NCI-H2196 treated with DMSO at 0.1 percent for 48 hours (cell line): ENCODE measurements at regions not wholly inside any gene's neighbourhood (a gene's known extent, or its start where the extent isn't known, plus 50 kb on each side); places are given as distances from the start of the nearest gene placed in this dataset.
"Not testable (repeated sequence)": the region's sequence is repeated elsewhere in the genome, so short reads cannot be mapped to it uniquely, and the experiment has no call there.

Experiments
- DNase-seq: peaks from one replicate; lab custom pipeline; 2025; ENCODE audit not compliant: unreplicated experiment; lab: John Stamatoyannopoulos, UW

- DNase-seq: no peak
Observed at GRCh38 chr16:85236818-85237150, 124.5 kb upstream of the CIBAR2 start.

DNA sequence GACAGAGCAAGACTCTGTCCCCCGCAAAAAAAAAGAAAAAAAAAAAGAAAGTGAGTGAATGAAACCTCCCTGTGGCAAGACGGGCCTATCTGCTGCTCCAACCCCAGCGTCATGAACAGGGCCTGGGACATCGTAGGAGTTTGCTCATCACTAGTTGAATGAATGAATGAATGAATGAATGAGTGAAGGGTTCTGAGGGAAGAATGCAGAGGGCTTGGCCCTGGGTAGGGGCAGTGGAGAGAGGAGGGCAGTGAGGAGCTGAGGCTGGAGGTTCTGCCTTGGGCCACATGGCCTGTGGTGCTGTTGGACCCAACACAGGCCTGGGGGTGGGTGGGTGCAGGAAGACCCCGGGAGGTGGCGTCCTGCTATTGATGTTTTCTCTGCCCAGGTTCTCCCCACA lies 125.5 kb upstream of the CIBAR2 start:
- DNase-seq: no peak

DNA sequence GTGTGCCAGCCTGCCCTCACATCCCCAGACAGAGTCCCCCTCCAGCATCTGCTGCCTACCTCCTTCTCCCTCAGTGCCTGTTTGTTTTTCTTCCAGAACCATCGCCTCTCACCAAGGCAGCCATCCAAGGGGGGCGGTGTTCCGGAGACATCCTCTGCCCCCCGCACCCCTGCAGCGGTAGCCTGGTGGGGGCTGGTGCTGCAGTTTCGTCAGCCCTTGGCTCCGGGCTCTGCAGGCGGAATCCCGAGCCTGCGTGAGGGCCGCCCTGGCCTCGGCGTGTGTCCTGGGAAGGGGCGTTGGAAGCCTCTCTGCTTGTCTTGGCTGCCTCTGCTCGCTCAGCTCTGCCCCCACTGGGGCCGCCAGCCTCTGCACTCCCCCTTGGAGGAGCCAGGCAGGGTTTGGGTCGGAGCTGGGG lies 126.0 kb upstream of the CIBAR2 start:
- no peak for DNase-seq

- DNase-seq: no peak
Observed at GRCh38 chr16:85239239-85239638, 127.0 kb upstream of the CIBAR2 start.

- DNase-seq: no peak
Observed at GRCh38 chr16:85239871-85240270, 127.6 kb upstream of the CIBAR2 start.

- DNase-seq: no peak
Observed at GRCh38 chr16:85240982-85241924, 129.0 kb upstream of the CIBAR2 start.

DNA sequence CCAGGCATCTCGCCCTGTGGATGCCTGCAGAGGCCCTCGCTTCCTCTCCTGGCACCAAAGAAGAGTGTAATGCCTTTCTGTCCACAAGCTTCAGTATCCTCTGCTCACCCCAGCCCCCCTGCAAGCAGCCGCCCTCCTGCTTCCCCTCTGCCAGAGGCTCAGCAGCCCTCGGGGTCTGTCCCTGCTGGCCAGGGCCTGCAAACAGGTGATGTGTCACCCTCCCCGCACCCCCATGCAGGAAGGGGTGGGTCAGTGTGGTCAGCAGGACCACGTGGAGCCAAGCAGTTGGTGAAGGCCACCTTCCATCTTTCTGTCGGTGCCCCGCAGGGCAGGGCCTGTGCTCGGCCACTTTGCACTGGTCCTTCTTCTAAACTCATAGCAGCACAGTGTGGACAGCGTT lies 129.9 kb upstream of the CIBAR2 start:
- DNase-seq: no peak

- no peak for DNase-seq
Observed at GRCh38 chr16:85243308-85243707, 131.0 kb upstream of the CIBAR2 start.

- not testable (repeated sequence) for DNase-seq
Observed at GRCh38 chr16:85244452-85244851, 132.2 kb upstream of the CIBAR2 start.

- no peak for DNase-seq
Observed at GRCh38 chr16:85245307-85246172, 133.3 kb upstream of the CIBAR2 start.

GRCh38 chr16:85246473-85246872 lies 134.2 kb upstream of the CIBAR2 start:
- DNase-seq: no peak

GRCh38 chr16:85246973-85247372 lies 134.7 kb upstream of the CIBAR2 start:
- no peak for DNase-seq

- no peak for DNase-seq
Observed at GRCh38 chr16:85248342-85248741, 136.1 kb upstream of the CIBAR2 start.

DNA sequence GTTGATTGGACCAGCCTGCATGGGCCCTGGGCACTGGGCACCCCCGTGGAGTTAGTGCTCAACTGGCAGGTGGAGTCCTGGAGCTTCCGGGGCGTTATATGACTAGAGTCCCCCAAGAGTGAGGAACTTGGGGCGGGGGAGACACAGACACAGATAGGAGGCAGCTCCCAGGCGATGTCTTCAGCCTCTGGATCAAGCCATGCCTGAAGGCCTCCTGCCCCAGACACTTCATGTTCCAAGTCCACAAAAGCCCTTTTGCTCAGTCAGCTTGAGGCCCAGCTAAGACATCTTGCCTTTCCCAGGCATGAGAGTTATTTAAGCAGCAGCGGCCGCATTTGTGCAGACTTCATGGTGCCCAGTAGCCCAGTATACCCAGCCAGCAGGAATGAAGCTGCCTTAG lies 136.6 kb upstream of the CIBAR2 start:
- no peak for DNase-seq

GRCh38 chr16:85249418-85250146 lies 137.3 kb upstream of the CIBAR2 start:
- no peak for DNase-seq

- no peak for DNase-seq
Observed at GRCh38 chr16:85250147-85250463, 137.8 kb upstream of the CIBAR2 start.

GRCh38 chr16:85250609-85251223 lies 138.4 kb upstream of the CIBAR2 start:
- no peak for DNase-seq

GRCh38 chr16:85251225-85251760 lies 139.0 kb upstream of the CIBAR2 start:
- no peak for DNase-seq

DNA sequence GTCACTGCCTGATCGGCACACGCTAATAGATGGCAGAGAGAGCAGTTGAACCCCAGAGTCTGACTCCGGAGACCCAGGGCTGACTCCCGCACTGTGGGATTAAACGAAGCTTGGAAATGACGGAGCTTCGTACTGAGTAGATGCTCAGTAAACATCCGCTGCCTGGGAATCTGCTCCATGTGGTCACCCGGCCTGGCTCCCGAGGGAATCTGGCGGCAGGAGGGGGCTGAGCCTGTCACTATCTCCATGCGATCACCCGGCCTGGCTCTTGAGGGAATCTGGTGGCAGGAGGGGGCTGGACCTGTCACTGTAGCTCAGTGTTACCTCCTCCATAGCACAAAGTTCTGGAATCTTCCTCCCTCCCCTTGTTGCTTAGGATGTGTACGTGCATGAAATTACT lies 139.7 kb upstream of the CIBAR2 start:
- DNase-seq: no peak

- no peak for DNase-seq
Observed at GRCh38 chr16:85252461-85252860, 140.2 kb upstream of the CIBAR2 start.
